Right renal pelvis (tissue), 4 donors: ENCODE measurements at regions not wholly inside any gene's neighbourhood (a gene's known extent, or its start where the extent isn't known, plus 50 kb on each side); places are given as distances from the start of the nearest gene placed in this dataset.
"Not testable (repeated sequence)": the region's sequence is repeated elsewhere in the genome, so short reads cannot be mapped to it uniquely, and the experiment has no call there.

Experiments
- DNase-seq, 4 donors: peaks; one replicate each; pipeline ENCODE4 v3.0.0-alpha.2; 2013; ENCODE audit warnings: low read depth in 4 of 4, low spot score in 3 of 4, missing footprints in 1 of 4

DNA sequence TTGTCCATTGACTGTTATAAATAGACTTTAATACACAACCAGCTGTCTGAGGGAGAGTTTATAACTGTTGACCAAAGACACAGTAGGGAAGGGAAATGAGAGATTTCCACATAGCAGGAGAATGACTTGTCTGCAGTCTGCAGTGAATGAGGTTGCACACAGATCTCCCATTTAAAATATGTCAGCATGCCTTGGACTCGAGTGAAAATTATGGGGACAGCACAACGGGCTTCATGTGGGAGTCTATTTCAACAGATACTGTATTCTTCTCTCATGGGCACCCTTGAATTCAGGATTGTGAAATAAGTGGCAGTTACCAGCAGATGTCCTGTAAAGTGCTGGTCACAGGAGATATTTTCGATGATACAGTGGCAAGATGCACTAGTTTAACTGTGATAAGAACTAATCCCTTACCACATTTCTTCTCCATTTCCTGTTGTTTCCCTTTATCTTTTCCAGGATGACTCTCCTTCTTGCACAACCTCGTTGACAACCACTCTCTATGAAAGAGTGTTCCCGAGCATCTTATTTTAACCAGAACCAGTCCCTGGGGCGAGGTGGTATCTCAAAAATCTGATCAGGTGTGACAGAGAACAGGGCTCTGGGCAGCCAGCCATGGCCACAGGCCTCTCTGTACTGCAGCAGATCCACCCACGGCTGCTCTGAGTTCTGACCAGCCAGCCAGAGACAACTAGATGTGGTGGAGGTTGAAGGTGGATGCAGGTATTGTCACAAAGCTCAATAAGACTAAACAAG, 51.5 kb upstream of the MAP3K1 start:
- DNase-seq, result no peak

DNA sequence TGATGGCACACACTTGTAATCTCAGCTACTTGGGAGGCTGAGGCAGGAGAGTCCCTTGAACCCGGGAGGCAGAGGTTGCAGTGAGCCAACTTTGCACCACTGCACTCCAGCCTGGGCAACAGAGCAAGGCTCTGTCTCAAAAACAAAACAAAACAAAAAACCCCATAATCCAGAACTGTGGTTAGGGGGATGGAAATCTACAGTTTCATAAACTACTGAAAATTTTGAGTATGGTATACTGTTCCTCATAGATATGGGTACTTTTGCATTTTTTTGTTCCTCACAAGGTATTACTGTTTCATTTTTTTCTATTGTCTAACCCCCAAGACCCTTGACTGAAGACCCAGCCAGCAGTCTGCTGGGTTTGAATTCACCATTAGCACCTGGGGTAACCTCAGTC, 52.2 kb upstream of the MAP3K1 start:
- DNase-seq, result no peak

DNA sequence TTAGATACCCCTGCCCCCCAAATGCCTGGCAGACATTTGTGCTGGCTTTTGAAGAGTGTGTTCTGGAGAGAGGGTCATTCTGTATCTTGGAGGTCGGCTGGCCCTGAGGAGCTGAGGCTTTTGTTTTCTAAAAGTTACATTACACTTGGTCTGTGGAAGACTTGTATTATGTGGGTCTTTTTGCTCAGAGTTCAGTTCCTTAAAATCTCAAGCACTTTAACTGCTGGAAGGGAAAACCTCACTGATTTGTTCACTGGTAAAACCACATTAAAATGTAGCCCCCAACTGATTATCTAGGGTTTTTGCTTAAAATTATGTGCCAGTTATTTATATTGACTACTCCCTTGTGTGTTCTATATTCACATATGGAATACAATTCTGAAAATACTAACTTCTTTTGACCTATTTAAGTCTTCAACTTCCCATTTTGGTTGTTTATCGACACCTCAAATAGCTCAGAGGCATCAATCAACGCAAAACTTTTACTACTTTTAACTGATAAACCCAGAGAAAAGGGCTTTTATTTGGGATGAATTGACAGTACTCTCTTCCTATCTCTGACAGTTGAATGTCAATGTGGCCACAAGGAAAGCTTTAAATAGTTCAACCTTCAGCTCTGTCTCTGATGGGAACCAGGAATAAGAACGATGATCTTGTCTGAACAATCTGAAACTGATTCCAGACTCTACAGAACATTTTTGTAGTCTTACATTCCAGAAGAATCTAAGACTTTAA, 54.0 kb upstream of the MAP3K1 start:
- no peak for DNase-seq

DNA sequence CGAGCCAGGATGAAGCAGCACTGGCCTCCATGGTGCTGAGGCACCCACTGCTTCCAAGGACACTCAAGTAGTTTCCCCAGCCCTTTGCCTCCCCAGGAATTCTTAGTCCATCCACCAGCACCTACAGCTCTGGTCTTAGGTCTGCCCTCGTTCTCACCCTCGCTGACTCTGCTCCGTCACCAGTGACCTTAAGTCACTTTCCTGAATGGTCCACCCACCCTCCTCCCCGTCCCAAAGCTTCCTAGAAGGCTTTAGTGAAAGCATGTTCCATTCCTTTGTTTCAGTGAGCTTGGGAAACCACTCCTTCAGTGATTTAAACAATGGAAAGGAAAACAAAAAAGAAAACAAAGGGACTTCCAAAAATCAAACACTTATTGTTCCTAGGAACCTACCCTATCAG, 54.6 kb upstream of the MAP3K1 start:
- no peak for DNase-seq

DNA sequence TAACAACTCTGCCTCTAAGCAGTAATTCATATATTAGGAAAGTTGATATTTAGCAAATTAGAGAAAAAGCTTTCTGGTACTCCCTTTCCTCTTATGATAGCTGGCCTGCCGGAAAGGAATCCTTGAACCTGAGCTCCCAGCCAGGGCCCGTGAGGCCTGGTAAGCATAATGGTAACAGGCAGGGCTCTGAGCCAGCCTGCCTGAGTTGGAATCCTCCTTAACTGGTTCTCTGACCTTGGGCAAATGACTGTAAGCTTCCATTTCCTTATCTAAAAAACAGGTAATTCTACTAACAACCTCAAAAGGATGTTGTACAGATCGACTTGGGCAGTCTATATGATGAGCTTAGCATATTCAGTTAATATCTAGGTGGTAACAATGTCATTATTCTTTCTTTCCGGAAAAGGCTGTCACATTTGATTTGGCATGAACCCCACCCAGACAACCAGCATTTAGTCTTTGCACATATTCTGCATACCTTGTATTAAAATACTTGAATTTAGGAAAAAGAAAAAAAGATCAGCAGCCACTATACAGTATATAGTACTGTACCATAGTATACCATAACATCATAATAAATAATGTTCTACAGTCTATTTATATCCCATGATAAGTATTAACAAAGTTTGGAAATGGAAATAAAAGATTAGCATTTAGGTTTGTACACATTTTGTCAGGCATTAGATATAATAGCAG, 55.7 kb upstream of the MAP3K1 start:
- no peak for DNase-seq

DNA sequence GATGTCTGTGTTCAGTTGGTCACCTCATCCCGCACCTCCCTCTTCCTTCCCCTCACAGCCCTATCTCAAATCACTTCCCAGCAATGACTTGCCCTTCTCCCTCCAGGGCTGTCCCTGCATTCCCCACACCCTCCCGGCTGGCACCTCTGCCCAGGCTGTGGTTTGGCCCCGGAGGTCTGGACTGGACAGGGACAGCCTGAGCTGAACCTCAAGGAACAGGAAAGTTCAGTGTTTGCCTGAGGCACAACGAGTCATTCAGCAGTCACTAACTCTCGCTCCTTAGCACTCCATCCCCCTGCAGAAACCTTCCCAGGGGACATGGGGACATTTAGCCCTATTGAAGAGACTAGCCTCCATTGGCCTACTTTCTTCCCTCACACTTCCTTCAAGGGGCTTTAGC, 58.3 kb upstream of the MAP3K1 start:
- DNase-seq, result no peak

DNA sequence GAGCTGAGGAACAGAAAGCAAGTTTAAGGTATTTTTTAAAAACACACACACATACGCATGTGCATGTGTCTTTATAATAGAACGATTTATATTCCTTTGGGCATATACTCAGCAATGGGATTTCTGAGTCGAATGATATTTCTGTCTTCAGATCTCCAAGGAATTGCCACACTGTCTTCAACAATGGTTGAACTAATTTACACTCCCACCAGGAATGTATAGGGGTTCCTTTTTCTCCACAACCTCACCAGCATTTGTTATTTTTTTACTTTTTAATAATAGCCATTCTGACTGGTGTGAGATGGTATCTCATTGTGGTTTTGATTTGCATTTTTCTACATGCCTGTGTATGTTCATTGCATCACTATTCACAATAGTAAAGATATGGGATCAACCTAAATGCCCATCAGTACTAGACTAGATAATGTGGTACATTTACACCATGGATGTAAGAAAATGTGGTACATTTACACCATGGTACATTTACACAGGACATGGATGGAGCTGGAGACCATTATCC, 60.3 kb upstream of the MAP3K1 start:
- no peak for DNase-seq

DNA sequence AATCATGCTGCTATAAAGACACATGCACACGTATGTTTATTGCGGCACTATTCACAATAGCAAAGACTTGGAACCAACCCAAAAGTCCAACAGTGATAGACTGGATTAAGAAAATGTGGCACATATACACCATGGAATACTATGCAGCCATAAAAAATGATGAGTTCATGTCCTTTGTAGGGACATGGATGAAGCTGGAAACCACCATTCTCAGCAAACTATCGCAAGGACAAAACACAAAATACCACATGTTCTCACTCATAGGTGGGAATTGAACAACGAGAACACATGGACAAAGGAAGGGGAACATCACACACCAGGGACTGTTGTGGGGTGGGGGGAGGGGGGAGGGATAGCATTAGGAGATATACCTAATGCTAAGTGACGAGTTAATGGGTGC, 61.8 kb upstream of the MAP3K1 start:
- not testable (repeated sequence) for DNase-seq

DNA sequence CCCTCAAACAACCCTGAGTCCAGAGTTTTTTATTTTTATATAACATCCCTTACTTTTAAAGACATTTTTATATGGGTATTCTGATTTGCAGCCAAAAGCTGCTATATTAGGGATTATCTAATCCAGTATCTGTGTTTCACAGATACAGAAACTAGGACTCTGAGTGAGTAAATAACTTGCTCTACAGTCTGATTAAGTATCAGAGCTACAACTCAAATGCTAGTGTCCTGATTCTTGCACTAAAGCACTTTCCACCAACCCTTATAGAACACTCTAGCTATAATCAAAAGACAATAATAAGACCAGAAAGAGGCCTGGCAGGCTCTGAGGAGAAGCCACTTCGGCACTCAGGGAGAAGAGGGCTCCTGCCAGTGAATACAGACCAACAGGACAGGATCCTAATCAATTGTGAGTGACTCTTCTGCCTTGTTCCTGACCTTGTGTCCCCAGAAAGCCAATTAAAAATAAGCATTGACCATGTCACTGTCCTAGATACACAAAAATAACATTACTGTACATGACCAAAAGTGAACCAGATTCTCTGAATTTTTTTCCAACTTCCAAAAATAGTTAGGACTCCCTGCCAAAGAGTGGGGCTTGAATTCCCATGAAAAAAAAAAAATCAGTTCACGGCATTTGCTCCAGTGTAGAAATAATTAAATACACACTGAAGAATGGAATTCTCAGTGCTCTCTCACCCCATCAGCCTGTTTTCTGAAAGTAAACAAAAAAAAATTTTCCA, 63.6 kb upstream of the MAP3K1 start:
- no peak for DNase-seq

DNA sequence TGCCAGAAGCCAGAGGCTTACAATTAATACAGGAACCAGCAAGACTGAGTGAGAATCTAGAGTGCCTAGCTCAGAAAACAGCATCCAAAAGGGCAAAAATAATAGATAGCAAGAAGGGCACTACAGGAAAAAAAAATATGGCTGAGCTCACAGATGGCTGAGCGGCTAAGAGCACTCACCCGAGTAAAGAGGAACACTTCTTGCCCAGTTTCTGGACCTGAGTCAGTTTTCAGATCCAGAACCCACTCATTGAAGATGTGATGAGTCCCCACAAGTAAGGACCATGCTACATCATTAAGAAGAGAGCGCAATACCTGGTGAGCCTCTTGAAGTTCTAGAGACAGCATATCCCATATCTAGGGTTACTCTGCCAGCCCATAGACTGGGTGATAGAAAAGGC, 65.5 kb upstream of the MAP3K1 start:
- DNase-seq, result no peak

DNA sequence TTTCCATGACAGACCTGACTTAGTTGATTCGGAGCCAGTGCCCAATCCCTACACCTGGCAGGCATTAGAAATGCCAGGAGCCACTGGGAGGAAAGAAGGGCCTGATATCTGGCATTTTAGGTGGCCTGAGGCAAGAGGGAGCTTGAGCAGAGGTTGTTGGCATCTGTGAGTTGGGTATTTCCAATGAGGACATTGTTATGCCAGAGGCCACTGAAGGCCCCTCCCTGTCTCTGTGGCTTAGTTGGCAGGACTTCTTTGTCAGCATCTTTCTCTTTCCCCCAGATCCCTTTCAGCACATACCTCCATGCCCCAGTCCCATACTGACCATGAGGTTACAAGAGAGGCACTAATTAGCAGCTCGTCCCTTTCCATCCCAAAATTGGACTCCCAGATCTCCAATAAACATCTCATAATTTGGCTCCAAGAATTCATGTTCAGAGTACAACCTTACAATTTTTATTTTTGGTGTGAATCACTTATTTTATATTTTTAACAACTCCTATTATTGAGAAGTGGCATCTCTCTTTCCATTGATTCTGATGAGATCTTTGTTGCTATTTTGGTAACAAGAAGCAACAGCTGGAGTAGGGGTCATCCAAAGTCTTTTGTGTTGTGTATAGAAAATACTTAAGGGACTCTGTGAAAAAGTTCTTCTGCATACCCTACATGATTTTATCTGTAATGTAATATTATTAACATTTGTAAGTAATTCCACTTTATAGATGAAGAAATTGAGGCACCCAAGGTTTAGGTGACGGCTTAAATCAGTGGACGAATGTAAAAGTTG, 68.6 kb upstream of the MAP3K1 start:
- no peak for DNase-seq

DNA sequence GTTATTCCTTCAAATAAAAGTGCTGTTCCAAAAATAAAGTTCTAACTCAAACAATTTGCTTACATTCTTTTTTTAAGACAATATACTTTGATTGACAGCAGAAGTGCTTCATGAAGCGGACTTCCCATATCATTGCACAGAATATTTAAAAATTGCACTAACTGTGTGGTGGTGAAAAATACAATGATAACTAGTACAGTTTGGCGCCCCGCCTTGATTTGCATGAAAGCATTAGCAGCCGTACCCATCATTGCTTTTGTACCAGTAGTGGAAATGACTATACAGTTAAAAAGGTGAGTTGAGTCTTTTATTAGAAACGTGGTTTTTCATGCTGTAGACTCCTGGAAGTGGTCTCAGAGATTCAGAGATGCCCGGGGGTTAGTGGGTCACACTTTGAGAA, 69.5 kb upstream of the MAP3K1 start:
- DNase-seq, result no peak

DNA sequence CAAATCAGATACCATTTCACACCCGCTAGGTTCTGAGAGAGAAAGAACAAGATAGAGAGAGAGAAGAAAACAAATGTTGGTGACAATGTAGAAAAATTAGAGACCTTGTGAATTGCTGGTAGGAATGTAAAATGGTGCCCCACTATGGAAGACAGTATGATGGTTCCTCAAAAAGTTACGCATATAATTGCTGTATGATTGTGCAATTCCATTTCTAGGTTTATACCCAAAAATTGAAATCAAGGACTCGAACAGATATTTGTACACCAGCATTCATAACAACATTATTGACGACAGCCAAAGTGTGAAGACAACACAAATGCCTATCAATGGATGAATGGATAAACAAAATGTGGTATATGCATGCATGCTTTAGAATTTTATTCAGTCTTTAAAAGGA, 74.5 kb upstream of the MAP3K1 start:
- DNase-seq, result no peak

DNA sequence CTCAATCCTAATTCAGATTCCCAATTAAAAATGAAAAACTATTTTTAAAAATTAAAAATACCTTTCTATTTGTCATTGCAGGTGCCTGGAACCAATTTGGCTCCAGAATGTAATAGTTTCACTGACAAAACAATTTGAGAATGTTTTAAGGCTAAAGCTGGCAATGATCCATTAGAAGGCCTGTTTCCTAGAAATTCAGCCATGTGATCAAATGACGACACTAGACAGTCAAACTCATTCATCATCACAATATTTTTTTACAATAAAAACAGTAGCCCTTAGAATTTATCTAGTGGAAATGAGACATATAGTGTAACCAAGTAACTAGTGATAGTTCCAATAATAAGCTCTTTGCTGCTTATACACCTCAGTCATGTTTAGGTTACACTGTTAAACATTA, 75.4 kb upstream of the MAP3K1 start:
- DNase-seq, result no peak

DNA sequence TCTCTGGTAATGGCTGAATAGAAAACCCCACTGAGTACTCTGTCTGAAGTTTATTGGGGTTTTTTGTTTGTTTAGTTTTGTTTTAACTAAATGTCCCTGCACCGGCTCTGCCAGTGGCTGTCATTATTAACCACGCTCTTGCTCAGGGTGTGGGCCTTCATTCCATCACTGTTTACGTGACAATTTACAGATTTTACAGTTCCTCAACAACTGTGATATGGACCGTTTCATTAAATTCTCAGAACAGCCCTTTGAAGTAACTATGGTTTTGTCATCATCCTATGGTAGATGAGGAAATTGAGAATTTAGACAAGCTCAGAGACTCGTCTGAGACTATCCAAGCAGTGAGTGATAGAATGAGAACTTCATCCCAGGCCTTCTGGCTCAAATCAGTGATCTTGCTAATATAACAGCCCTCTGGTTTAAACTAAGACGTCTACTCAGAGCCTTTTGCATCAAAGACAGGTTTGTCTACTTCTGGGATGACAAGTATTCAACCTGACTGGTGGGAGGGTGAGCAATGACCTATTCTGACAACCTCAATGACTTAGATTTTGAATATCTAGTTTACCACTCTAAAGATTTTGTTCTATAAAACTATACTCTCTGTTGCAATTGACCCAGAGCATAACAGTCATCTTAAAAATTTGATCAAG, 77.3 kb upstream of the MAP3K1 start:
- DNase-seq, result no peak

DNA sequence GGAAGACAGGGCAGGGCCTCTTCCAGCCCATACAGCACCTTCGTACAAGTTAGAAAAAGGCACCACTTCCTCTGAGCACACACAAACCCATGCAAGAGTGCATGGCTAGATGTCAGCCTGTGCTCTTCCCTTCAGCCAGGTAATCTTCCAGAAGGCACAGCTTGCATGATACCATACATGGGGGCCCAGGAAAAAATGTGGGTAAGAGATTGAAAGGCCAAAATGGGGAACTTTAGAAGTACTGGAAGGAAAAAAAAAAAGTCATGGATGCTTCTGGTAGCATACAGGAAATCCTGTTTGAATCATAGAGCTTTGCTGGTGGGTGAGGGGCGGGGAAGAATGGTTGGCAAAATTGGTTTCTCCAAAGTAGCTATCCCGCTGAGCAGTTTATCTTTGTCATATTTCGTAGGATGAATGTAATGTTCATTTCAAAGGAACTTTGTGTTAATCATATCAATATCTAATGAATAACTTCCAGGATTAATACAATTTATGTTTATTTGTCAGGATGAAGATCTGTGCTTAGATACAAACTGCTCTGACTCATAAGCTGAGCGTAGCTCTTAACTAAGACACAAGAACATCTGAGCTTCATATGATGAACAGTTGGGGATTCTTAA, 78.2 kb upstream of the MAP3K1 start:
- DNase-seq, result no peak

DNA sequence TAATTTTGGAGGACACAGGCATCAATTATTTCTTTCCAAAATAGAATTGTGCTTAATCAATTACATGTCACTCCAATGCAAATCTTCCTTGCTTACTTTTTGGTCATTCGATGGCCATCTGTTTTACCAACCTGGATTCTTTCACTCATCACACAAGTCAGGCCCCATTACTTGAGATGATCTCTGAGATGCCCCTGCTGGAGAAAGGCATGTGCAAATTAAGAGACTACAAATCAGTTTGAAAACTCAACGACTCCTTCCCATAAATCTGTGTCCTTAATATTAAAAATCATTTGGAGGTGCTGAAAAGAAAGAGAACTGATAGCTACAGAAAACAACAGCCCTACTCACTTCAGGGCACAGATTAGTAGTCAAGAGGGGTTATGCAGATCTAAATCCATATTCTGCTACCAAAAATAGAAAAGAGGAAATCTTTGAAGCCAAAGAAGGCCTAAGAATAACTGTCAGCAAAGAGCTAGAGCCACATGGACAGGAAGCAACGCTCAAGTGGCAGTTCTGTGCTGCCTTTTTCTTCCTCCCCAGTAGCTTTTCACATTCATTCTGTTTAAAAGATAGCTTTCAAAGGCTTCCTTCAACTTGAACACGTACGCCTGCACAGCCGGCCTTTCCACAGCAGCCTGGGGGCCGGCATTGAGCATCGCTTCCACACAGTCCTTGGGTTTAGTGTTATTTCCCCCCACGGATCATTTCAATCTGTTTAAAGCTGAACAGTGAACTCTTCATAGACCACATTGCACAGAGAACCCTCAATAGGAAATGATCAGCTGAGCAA, 79.3 kb upstream of the MAP3K1 start:
- DNase-seq, result peak in 2 of 4 donors; percentile 38 to 43

DNA sequence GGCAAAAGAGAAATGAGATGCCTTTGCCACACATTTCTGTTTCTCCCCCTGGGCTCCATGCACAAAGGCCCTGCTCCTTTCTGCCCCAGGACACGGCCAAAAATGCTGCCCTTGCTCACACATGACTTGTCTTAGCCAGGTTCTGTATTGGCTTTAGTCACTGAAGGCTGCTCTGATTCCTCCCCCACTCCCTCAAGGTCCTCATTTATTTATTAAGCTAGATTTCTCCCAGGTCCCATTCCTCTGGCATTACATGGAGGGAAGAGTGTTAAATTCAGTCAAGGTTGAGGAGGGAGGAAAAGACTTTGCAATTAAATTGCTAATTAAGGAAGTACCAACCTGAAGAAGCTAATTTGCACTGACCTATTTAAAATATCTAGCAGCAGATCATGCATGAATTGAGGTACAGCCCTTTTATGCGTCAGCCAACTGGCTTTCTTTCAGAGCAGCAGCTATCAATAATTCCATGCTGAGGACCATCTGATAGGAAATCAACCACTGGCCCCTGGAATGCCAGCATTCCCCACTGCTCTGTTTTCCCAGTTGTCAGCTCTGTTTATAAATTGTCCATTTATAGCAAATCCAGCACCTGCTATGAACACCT, 81.2 kb upstream of the MAP3K1 start:
- DNase-seq, result peak in 1 of 4 donors; percentile 35
